GM12878 (cell line): ENCODE measurements at regions not wholly inside any gene's neighbourhood (a gene's known extent, or its start where the extent isn't known, plus 50 kb on each side); places are given as distances from the start of the nearest gene placed in this dataset.

Experiments
- CBX5 ChIP-seq: sonication (generic); IDR thresholded peaks from 2 replicates; pipeline ENCODE4 v1.6.1; 2016; ENCODE audit warnings: low read depth, moderate library complexity, mild to moderate bottlenecking, inconsistent platforms
- CTCF ChIP-seq, 3 experiments: IDR thresholded peaks in 2 of 3; conservative IDR thresholded peaks in 1 of 3; 2 replicates each; pipeline ENCODE4 v1.5.1; 2011; ENCODE audit warnings: low read depth in 3 of 3, low read length in 3 of 3, mild to moderate bottlenecking in 3 of 3, control low read depth in 2 of 3, moderate library complexity in 2 of 3, inconsistent platforms in 1 of 3, mixed read lengths in 1 of 3; ENCODE audit not compliant: control insufficient read depth in 2 of 3, insufficient read depth in 1 of 3; ENCODE audit errors: extremely low read depth in 1 of 3
- EP300 ChIP-seq, 2 experiments: fragments of 150-350 bp in 1 of 2; IDR thresholded peaks; 2 replicates each; pipeline ENCODE4 v1.6.1; 2011 to 2012; ENCODE audit warnings: low read depth in 2 of 2, low read length in 2 of 2, borderline replicate concordance in 1 of 2, improper control_type of control experiment in 1 of 2, inconsistent platforms in 1 of 2; ENCODE audit not compliant: control insufficient read depth in 1 of 2
- SREBF2 ChIP-seq: IDR thresholded peaks from 2 replicates; pipeline ENCODE4 v1.6.1; 2012; ENCODE audit warnings: mild to moderate bottlenecking, low read length
- TARDBP ChIP-seq: IDR thresholded peaks from 2 replicates; pipeline ENCODE4 v1.6.1; 2016; ENCODE audit warnings: borderline replicate concordance
- ZNF24 ChIP-seq: fragments of 450-650 bp; IDR thresholded peaks from 2 replicates; pipeline ENCODE4 v1.6.1; 2017; ENCODE audit warnings: antibody characterized with exemption, mild to moderate bottlenecking

DNA sequence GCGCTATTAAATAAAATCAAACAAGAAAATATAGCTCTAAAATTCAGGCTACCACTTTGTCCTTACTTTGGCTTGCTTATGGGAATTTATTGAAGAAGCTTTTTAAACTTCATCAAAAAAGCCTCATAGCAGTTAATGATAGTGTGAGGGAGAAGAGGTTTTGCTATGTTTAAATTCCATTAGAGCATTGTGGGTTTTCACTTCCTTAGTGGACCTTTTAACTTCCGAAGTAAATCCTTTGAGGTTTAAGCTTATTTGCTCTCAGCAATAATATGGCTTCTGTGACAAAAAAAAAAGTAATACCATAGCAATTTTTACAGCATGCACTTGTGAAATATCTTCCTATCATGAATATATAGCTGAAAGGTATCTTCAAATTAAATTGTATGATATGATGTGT lies 120.2 kb upstream of the NDST4 start:
- no peak for TF ChIP-seq CTCF (IDR thresholded peaks at IDR 0.05 in 2 of 3, conservative IDR thresholded peaks at IDR 0.05 in 1 of 3; ENCODE audit: control insufficient read depth in 2 of 3, extremely low read depth in 1 of 3, insufficient read depth in 1 of 3, low read depth in 3 of 3, low read length in 3 of 3)
- TF ChIP-seq CBX5: no peak
- TF ChIP-seq SREBF2: no peak
- TF ChIP-seq ZNF24: no peak
- TF ChIP-seq EP300 (IDR thresholded peaks at IDR 0.05; ENCODE audit: borderline replicate concordance in 1 of 2, control insufficient read depth in 1 of 2, low read depth in 2 of 2, low read length in 2 of 2): no peak
- no peak for TF ChIP-seq TARDBP
